ENCODE measurements at regions not wholly inside any gene's neighbourhood (a gene's known extent, or its start where the extent isn't known, plus 50 kb on each side); places are given as distances from the start of the nearest gene placed in this dataset.

GRCh38 chr3:150269526-150269925, 138.6 kb upstream of the TSC22D2 start:
- Histone ChIP-seq H3K9me3 (no peaks in the 10 kb centered on the region), H3K27ac (no peak overlapping the region), H3K4me3 (no peak overlapping the region), H3K4me1 (peaks cover 0 to 9% (median 2%) of the 10 kb centered on the region in 3 donors), H3K27me3 (no peaks in the 10 kb centered on the region), H3K36me3 (no peaks in the 10 kb centered on the region)
- WGBS, 2 donors (ENCODE audit: low coverage in 1 of 2), result 86 to 89% methylated on average over 2 to 3 of the region's 3 CpGs
- TF ChIP-seq CTCF (IDR thresholded peaks at IDR 0.05) (no peak), EP300 (IDR thresholded peaks at IDR 0.05) (no peak), POLR2A (IDR thresholded peaks at IDR 0.05) (no peak), POLR2AphosphoS5 (IDR thresholded peaks at IDR 0.05) (no peak)
- ATAC-seq, result no peak

- no peaks in the 10 kb centered on the region for H3K27me3 ChIP-seq
- H3K36me3 ChIP-seq, result no peaks in the 10 kb centered on the region
- H3K4me3 ChIP-seq, result no peak overlapping the region
- TF ChIP-seq CTCF (IDR thresholded peaks at IDR 0.05), result no peak
- no peak for TF ChIP-seq EP300 (IDR thresholded peaks at IDR 0.05)
- no peak for TF ChIP-seq POLR2A (IDR thresholded peaks at IDR 0.05)
- no peak for TF ChIP-seq POLR2AphosphoS5 (IDR thresholded peaks at IDR 0.05)
- H3K27ac ChIP-seq, result no peak overlapping the region
- H3K9me3 ChIP-seq, result no peaks in the 10 kb centered on the region
- no peak for ATAC-seq
- 70 to 80% methylated on average over 6 of the region's 6 CpGs for WGBS, 2 donors (ENCODE audit: low coverage in 1 of 2)
- H3K4me1 ChIP-seq, result peaks cover 0 to 9% (median 2%) of the 10 kb centered on the region in 3 donors
Measured at GRCh38 chr3:150268426-150269391, 139.4 kb upstream of the TSC22D2 start.

- 85 to 95% methylated on average over 2 of the region's 2 CpGs for WGBS, 2 donors (ENCODE audit: low coverage in 1 of 2)
- Histone ChIP-seq H3K9me3 (no peaks in the 10 kb centered on the region), H3K4me1 (peaks cover 0 to 9% (median 2%) of the 10 kb centered on the region in 3 donors), H3K27ac (no peak overlapping the region), H3K4me3 (no peak overlapping the region), H3K36me3 (no peaks in the 10 kb centered on the region), H3K27me3 (no peaks in the 10 kb centered on the region)
- TF ChIP-seq POLR2AphosphoS5 (IDR thresholded peaks at IDR 0.05) (no peak), EP300 (IDR thresholded peaks at IDR 0.05) (no peak), POLR2A (IDR thresholded peaks at IDR 0.05) (no peak), CTCF (IDR thresholded peaks at IDR 0.05) (no peak)
- no peak for ATAC-seq
Measured at GRCh38 chr3:150267288-150267687, 140.8 kb upstream of the TSC22D2 start.

GRCh38 chr3:150265305-150265704, 142.8 kb upstream of the TSC22D2 start:
- Histone ChIP-seq H3K27ac (no peak overlapping the region), H3K9me3 (no peaks in the 10 kb centered on the region), H3K36me3 (no peaks in the 10 kb centered on the region), H3K4me1 (peaks cover 0 to 9% (median 2%) of the 10 kb centered on the region in 3 donors), H3K27me3 (no peaks in the 10 kb centered on the region), H3K4me3 (no peak overlapping the region)
- TF ChIP-seq POLR2A (IDR thresholded peaks at IDR 0.05) (no peak), EP300 (IDR thresholded peaks at IDR 0.05) (no peak), CTCF (IDR thresholded peaks at IDR 0.05) (no peak), POLR2AphosphoS5 (IDR thresholded peaks at IDR 0.05) (no peak)
- no peak for ATAC-seq
- WGBS, 2 donors (ENCODE audit: low coverage in 1 of 2), result 17 to 25% methylated on average over 2 of the region's 2 CpGs

Measured in gastroesophageal sphincter (tissue), 4 donors.